ENCODE measurements at regions not wholly inside any gene's neighbourhood (a gene's known extent, or its start where the extent isn't known, plus 50 kb on each side); places are given as distances from the start of the nearest gene placed in this dataset.
"Not testable (repeated sequence)": the region's sequence is repeated elsewhere in the genome, so short reads cannot be mapped to it uniquely, and the experiment has no call there.

DNA sequence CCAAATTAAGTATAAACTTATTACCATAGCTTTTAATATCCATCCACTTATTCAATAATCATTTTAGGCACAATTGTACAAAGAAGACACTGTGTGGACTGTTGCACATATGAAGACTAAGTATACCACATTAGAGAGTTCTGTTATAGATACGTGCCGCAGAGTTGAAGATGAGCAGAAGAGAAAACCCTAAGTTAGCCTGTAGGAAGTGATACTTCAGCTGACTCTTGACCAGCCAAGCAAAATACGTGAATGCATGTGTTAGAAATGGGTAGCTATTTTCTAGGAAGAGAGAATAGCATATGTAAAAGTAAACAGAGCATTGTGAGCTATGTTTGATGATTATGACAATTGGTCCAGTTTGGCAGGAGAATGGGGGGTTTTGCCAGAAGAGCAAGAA lies 272.0 kb upstream of the ATP11B start:
- TF ChIP-seq, protein P1, sequence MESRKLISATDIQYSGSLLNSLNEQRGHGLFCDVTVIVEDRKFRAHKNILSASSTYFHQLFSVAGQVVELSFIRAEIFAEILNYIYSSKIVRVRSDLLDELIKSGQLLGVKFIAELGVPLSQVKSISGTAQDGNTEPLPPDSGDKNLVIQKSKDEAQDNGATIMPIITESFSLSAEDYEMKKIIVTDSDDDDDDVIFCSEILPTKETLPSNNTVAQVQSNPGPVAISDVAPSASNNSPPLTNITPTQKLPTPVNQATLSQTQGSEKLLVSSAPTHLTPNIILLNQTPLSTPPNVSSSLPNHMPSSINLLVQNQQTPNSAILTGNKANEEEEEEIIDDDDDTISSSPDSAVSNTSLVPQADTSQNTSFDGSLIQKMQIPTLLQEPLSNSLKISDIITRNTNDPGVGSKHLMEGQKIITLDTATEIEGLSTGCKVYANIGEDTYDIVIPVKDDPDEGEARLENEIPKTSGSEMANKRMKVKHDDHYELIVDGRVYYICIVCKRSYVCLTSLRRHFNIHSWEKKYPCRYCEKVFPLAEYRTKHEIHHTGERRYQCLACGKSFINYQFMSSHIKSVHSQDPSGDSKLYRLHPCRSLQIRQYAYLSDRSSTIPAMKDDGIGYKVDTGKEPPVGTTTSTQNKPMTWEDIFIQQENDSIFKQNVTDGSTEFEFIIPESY (IDR thresholded peaks at IDR 0.05), result no peak
- TF ChIP-seq HNF4G (IDR thresholded peaks at IDR 0.05), result no peak
- TF ChIP-seq FOXA2 (IDR thresholded peaks at IDR 0.05), result no peak
- TF ChIP-seq SP1 (IDR thresholded peaks at IDR 0.05), result no peak
- no peak overlapping the region for H3K4me3 ChIP-seq (ENCODE audit: low read depth in 1 of 3, low read length in 3 of 3)
- no peaks in the 10 kb centered on the region for H3K27me3 ChIP-seq (ENCODE audit: control insufficient read depth in 4 of 4, insufficient read depth in 4 of 4, low read length in 3 of 4)
- H3K36me3 ChIP-seq (ENCODE audit: control insufficient read depth in 4 of 4, insufficient read depth in 3 of 4, low read depth in 1 of 4, low read length in 3 of 4), result no peaks in the 10 kb centered on the region
- H3K27ac ChIP-seq (ENCODE audit: low read depth in 1 of 2, low read length in 2 of 2), result no peak overlapping the region
- DNase-seq (ENCODE audit: low spot score), result no peak
- H3K9me3 ChIP-seq (ENCODE audit: control insufficient read depth in 4 of 4, low read length in 3 of 4), result no peaks in the 10 kb centered on the region
- H3K9ac ChIP-seq (ENCODE audit: low read depth in 1 of 2, low read length in 2 of 2), result no peak overlapping the region
- no peaks in the 10 kb centered on the region for H3K4me1 ChIP-seq (ENCODE audit: control insufficient read depth in 4 of 4, insufficient read depth in 4 of 4, low read length in 3 of 4)
- 90% methylated on average over 3 of the region's 3 CpGs for WGBS

DNA sequence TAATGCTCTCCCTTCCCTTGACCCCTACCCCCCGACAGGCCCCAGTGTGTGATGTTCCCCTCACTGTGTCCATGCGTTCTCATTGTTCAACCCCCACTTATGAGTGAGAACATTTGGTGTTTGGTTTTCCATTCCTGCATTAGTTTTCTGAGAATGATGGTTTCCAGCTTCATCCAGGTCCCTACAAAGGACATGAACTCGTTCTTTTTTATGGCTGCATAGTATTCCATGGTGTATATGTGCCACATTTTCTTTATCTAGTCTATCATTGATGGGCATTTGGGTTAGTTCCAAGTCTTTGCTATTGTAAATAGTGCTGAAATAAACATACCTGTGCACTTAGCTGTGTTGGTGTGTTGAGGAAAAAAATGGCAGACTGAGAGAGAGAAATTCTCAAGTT lies 269.9 kb upstream of the ATP11B start:
- WGBS, result 88% methylated on average over 3 of the region's 3 CpGs
- H3K36me3 ChIP-seq (ENCODE audit: control insufficient read depth in 4 of 4, insufficient read depth in 3 of 4, low read depth in 1 of 4, low read length in 3 of 4); H3K9ac ChIP-seq (ENCODE audit: low read depth in 1 of 2, low read length in 2 of 2); H3K4me1 ChIP-seq (ENCODE audit: control insufficient read depth in 4 of 4, insufficient read depth in 4 of 4, low read length in 3 of 4); H3K9me3 ChIP-seq (ENCODE audit: control insufficient read depth in 4 of 4, low read length in 3 of 4); H3K27me3 ChIP-seq (ENCODE audit: control insufficient read depth in 4 of 4, insufficient read depth in 4 of 4, low read length in 3 of 4); H3K4me3 ChIP-seq (ENCODE audit: low read depth in 1 of 3, low read length in 3 of 3); H3K27ac ChIP-seq (ENCODE audit: low read depth in 1 of 2, low read length in 2 of 2); DNase-seq (ENCODE audit: low spot score): not testable (repeated sequence)

DNA sequence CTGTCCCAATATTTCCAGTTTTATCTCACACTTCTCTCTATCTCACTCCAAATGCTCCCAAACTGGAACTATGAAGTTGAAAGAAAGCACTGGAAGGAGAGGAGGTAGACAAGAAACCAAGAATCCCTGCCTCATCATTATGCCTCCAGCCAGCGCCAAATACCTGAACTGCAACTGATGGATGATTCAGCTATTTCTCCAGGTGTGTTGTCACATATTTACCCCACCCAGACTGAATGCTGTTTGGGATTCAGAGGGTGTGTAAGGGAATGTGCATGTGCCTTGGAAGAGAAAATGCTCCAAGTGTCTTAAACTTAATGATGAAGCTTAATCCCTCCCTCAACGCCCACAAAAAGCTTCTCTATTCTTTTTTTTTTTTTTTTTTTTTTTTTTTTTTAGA lies 269.5 kb upstream of the ATP11B start:
- no peak for TF ChIP-seq FOXA2 (IDR thresholded peaks at IDR 0.05)
- TF ChIP-seq, protein P2, sequence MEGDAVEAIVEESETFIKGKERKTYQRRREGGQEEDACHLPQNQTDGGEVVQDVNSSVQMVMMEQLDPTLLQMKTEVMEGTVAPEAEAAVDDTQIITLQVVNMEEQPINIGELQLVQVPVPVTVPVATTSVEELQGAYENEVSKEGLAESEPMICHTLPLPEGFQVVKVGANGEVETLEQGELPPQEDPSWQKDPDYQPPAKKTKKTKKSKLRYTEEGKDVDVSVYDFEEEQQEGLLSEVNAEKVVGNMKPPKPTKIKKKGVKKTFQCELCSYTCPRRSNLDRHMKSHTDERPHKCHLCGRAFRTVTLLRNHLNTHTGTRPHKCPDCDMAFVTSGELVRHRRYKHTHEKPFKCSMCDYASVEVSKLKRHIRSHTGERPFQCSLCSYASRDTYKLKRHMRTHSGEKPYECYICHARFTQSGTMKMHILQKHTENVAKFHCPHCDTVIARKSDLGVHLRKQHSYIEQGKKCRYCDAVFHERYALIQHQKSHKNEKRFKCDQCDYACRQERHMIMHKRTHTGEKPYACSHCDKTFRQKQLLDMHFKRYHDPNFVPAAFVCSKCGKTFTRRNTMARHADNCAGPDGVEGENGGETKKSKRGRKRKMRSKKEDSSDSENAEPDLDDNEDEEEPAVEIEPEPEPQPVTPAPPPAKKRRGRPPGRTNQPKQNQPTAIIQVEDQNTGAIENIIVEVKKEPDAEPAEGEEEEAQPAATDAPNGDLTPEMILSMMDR (IDR thresholded peaks at IDR 0.05; ENCODE audit: low read depth, low read length, missing input control), result no peak
- TF ChIP-seq SP1 (IDR thresholded peaks at IDR 0.05), result no peak
- TF ChIP-seq, protein P3, sequence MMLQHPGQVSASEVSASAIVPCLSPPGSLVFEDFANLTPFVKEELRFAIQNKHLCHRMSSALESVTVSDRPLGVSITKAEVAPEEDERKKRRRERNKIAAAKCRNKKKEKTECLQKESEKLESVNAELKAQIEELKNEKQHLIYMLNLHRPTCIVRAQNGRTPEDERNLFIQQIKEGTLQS (IDR thresholded peaks at IDR 0.05), result no peak
- TF ChIP-seq, protein P4, sequence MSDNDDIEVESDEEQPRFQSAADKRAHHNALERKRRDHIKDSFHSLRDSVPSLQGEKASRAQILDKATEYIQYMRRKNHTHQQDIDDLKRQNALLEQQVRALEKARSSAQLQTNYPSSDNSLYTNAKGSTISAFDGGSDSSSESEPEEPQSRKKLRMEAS (IDR thresholded peaks at IDR 0.05), result no peak
- no peak for TF ChIP-seq JUND (IDR thresholded peaks at IDR 0.05)
- TF ChIP-seq TAF1 (conservative IDR thresholded peaks at IDR 0.05), result no peak
- TF ChIP-seq HNF4A (conservative IDR thresholded peaks at IDR 0.05), result no peak
- TF ChIP-seq EGR1 (IDR thresholded peaks at IDR 0.05; ENCODE audit: low read depth in 2 of 2), result no peak
- TF ChIP-seq GABPA (IDR thresholded peaks at IDR 0.05 in 1 of 2, conservative IDR thresholded peaks at IDR 0.05 in 1 of 2), result no peak
- no peak for TF ChIP-seq HNF4G (IDR thresholded peaks at IDR 0.05)
- TF ChIP-seq YY1 (IDR thresholded peaks at IDR 0.05), result no peak
- TF ChIP-seq RXRA (IDR thresholded peaks at IDR 0.05), result no peak
- TF ChIP-seq RAD21 (IDR thresholded peaks at IDR 0.05), result no peak
- TF ChIP-seq, protein P1 (IDR thresholded peaks at IDR 0.05), result no peak
- no peak for TF ChIP-seq NR2F2 (IDR thresholded peaks at IDR 0.05)
- Histone ChIP-seq H3K27ac (ENCODE audit: low read depth in 1 of 2, low read length in 2 of 2) (no peak overlapping the region), H3K4me3 (ENCODE audit: low read depth in 1 of 3, low read length in 3 of 3) (no peak overlapping the region), H3K36me3 (ENCODE audit: control insufficient read depth in 4 of 4, insufficient read depth in 3 of 4, low read depth in 1 of 4, low read length in 3 of 4) (no peaks in the 10 kb centered on the region), H3K9ac (ENCODE audit: low read depth in 1 of 2, low read length in 2 of 2) (no peak overlapping the region), H3K4me1 (ENCODE audit: control insufficient read depth in 4 of 4, insufficient read depth in 4 of 4, low read length in 3 of 4) (no peaks in the 10 kb centered on the region), H3K9me3 (ENCODE audit: control insufficient read depth in 4 of 4, low read length in 3 of 4) (no peaks in the 10 kb centered on the region), H3K27me3 (ENCODE audit: control insufficient read depth in 4 of 4, insufficient read depth in 4 of 4, low read length in 3 of 4) (no peaks in the 10 kb centered on the region)
- no peak for DNase-seq (ENCODE audit: low spot score)
- 97% methylated on average over 2 of the region's 2 CpGs for WGBS
